ENCODE measurements at regions not wholly inside any gene's neighbourhood (a gene's known extent, or its start where the extent isn't known, plus 50 kb on each side); places are given as distances from the start of the nearest gene placed in this dataset.

GRCh38 chr2:235332240-235332890 is 161.5 kb upstream of the AGAP1 start:
- ChIA-PET CTCF (no interaction called here), POLR2A (no interaction called here)
- Histone ChIP-seq H3K4me3 (ENCODE audit: low read depth, low read length) (no peak overlapping the region), H3K27ac (ENCODE audit: extremely low read depth, low read depth, low read length) (no peak overlapping the region), H3K36me3 (ENCODE audit: control insufficient read depth in 2 of 2, insufficient read depth in 1 of 2, low read length in 2 of 2) (no peaks in the 10 kb centered on the region), H3K4me1 (ENCODE audit: control insufficient read depth, insufficient read depth, low read length) (peaks cover 4% of the 10 kb centered on the region), H3K9me3 (ENCODE audit: control insufficient read depth, insufficient read depth, low read depth, low read length) (no peaks in the 10 kb centered on the region)
- TF ChIP-seq ZNF548 (tag by site-specific recombination; IDR thresholded peaks at IDR 0.05) (peak; percentile 94), ZNF843 (tag by site-specific recombination; IDR thresholded peaks at IDR 0.05) (no peak)

- peaks cover 4% of the 10 kb centered on the region for H3K4me1 ChIP-seq (ENCODE audit: control insufficient read depth, insufficient read depth, low read length)
- H3K4me3 ChIP-seq (ENCODE audit: low read depth, low read length), result no peak overlapping the region
- POLR2A ChIA-PET, result no interaction called here
- H3K27ac ChIP-seq (ENCODE audit: extremely low read depth, low read depth, low read length), result no peak overlapping the region
- H3K36me3 ChIP-seq (ENCODE audit: control insufficient read depth in 2 of 2, insufficient read depth in 1 of 2, low read length in 2 of 2), result no peaks in the 10 kb centered on the region
- CTCF ChIA-PET, result no interaction called here
- H3K9me3 ChIP-seq (ENCODE audit: control insufficient read depth, insufficient read depth, low read depth, low read length), result no peaks in the 10 kb centered on the region
- no peak for TF ChIP-seq ZNF280D (tag by site-specific recombination; IDR thresholded peaks at IDR 0.05)
- no peak for TF ChIP-seq ZNF404 (tag by site-specific recombination; IDR thresholded peaks at IDR 0.05)
- TF ChIP-seq REPIN1 (tag by site-specific recombination; IDR thresholded peaks at IDR 0.05; ENCODE audit: low read depth), result no peak
These were observed 160.8 kb upstream of the AGAP1 start for GRCh38 chr2:235333076-235333475.

- no peak overlapping the region for H3K27ac ChIP-seq (ENCODE audit: extremely low read depth, low read depth, low read length)
- CTCF ChIA-PET, result no interaction called here
- peaks cover 4% of the 10 kb centered on the region for H3K4me1 ChIP-seq (ENCODE audit: control insufficient read depth, insufficient read depth, low read length)
- no peaks in the 10 kb centered on the region for H3K36me3 ChIP-seq (ENCODE audit: control insufficient read depth in 2 of 2, insufficient read depth in 1 of 2, low read length in 2 of 2)
- POLR2A ChIA-PET, result no interaction called here
- H3K9me3 ChIP-seq (ENCODE audit: control insufficient read depth, insufficient read depth, low read depth, low read length), result no peaks in the 10 kb centered on the region
- H3K4me3 ChIP-seq (ENCODE audit: low read depth, low read length), result no peak overlapping the region
- no peak for TF ChIP-seq GLIS2 (tag by site-specific recombination; IDR thresholded peaks at IDR 0.05)
- TF ChIP-seq ZNF48 (tag by site-specific recombination; IDR thresholded peaks at IDR 0.05), result no peak
- TF ChIP-seq ZNF423 (tag by site-specific recombination; IDR thresholded peaks at IDR 0.05), result no peak
- no peak for TF ChIP-seq ZNF610 (tag by site-specific recombination; IDR thresholded peaks at IDR 0.05; ENCODE audit: borderline replicate concordance)
- TF ChIP-seq KLF9 (tag by site-specific recombination; IDR thresholded peaks at IDR 0.05; ENCODE audit: low read depth), result no peak
- no peak for TF ChIP-seq ZNF248 (tag by site-specific recombination; IDR thresholded peaks at IDR 0.05)
- no peak for TF ChIP-seq ZBTB10 (tag by site-specific recombination; IDR thresholded peaks at IDR 0.05)
- no peak for TF ChIP-seq ZBTB7A (tag by site-specific recombination; IDR thresholded peaks at IDR 0.05; ENCODE audit: low read depth)
- TF ChIP-seq ZNF155 (tag by site-specific recombination; IDR thresholded peaks at IDR 0.05), result no peak
- TF ChIP-seq ZNF214 (tag by site-specific recombination; IDR thresholded peaks at IDR 0.05; ENCODE audit: borderline replicate concordance), result no peak
- TF ChIP-seq ZNF560 (tag by site-specific recombination; IDR thresholded peaks at IDR 0.05; ENCODE audit: borderline replicate concordance), result no peak
- TF ChIP-seq MEIS1 (CRISPR knock-in tag; IDR thresholded peaks at IDR 0.05; ENCODE audit: borderline replicate concordance), result no peak
- no peak for TF ChIP-seq ZNF19 (tag by site-specific recombination; IDR thresholded peaks at IDR 0.05; ENCODE audit: low read depth)
- no peak for TF ChIP-seq PRDM10 (tag by site-specific recombination; IDR thresholded peaks at IDR 0.05)
- TF ChIP-seq GFI1B (tag by site-specific recombination; IDR thresholded peaks at IDR 0.05), result no peak
These were observed 159.7 kb upstream of the AGAP1 start for GRCh38 chr2:235334179-235334578.

Data from HEK293 (cell line).